PC-3 (cell line): ENCODE measurements at regions not wholly inside any gene's neighbourhood (a gene's known extent, or its start where the extent isn't known, plus 50 kb on each side); places are given as distances from the start of the nearest gene placed in this dataset.

Experiments
- EZH2 ChIP-seq: fragments of 300-600 bp; sonication (generic); IDR thresholded peaks from one replicate; pipeline ENCODE4 v1.6.1; 2017; ENCODE audit warnings: antibody characterized with exemption, mild to moderate bottlenecking, low read length; ENCODE audit not compliant: unreplicated experiment
- TF ChIP-seq, protein P1 (sequence below): fragments of 300-600 bp; sonication (generic); conservative IDR thresholded peaks from 2 replicates; pipeline ENCODE4 v1.5.1; 2017; ENCODE audit warnings: antibody characterized with exemption, low read depth, mild to moderate bottlenecking, low read length

DNA sequence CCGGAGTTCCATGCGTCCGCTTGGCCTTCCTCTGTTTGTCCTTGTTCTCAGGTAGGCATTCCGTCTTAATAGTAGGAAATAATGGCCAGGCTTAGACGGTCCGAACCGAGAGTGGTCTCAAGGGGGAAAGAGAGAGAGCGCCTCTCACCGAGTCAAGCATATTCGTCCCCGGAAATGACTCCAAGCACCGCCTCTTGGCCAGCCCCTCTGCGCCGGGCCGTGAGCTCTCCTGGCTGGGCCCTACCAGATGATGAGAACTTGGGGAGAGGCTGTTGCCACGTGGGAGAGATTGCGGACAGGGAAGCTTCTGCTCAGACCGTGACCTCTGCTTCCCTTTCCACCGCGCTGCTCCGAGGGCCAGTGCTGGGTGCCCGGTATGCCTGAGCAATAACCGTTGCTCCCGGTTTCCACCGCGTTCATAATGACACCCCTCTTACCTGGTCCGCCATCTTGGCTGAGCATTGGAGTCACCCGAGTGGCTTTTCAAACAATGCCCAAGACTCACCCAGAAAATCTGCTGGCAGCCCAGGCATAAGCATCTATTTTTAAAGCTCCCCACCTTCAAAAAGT is 251.1 kb upstream of the SHH start:
- TF ChIP-seq, protein P1, sequence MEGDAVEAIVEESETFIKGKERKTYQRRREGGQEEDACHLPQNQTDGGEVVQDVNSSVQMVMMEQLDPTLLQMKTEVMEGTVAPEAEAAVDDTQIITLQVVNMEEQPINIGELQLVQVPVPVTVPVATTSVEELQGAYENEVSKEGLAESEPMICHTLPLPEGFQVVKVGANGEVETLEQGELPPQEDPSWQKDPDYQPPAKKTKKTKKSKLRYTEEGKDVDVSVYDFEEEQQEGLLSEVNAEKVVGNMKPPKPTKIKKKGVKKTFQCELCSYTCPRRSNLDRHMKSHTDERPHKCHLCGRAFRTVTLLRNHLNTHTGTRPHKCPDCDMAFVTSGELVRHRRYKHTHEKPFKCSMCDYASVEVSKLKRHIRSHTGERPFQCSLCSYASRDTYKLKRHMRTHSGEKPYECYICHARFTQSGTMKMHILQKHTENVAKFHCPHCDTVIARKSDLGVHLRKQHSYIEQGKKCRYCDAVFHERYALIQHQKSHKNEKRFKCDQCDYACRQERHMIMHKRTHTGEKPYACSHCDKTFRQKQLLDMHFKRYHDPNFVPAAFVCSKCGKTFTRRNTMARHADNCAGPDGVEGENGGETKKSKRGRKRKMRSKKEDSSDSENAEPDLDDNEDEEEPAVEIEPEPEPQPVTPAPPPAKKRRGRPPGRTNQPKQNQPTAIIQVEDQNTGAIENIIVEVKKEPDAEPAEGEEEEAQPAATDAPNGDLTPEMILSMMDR: no peak
- TF ChIP-seq EZH2: no peak
